WTC11 (cell line): ENCODE measurements at regions not wholly inside any gene's neighbourhood (a gene's known extent, or its start where the extent isn't known, plus 50 kb on each side); places are given as distances from the start of the nearest gene placed in this dataset.

Experiments used
- ATF1 ChIP-seq: sonication (generic); formaldehyde crosslinking; IDR thresholded peaks from 2 replicates; pipeline ENCODE4 v1.8.1; 2023; ENCODE audit warnings: mild to moderate bottlenecking, moderate library complexity, missing genetic modification reagents
- FOXK1 ChIP-seq: sonication (generic); formaldehyde crosslinking; IDR thresholded peaks from 2 replicates; pipeline ENCODE4 v1.8.0; 2022; ENCODE audit warnings: mild to moderate bottlenecking, moderate library complexity, missing genetic modification reagents
- KAT7 ChIP-seq: sonication (generic); formaldehyde crosslinking; IDR thresholded peaks from 2 replicates; pipeline ENCODE4 v1.8.1; 2023; ENCODE audit warnings: missing genetic modification reagents, mild to moderate bottlenecking, borderline replicate concordance
- NFE2L1 ChIP-seq: sonication (generic); formaldehyde crosslinking; IDR thresholded peaks from 2 replicates; pipeline ENCODE4 v1.8.1; 2023; ENCODE audit warnings: missing genetic modification reagents
- SP1 ChIP-seq: sonication (generic); formaldehyde crosslinking; conservative IDR thresholded peaks from 2 replicates; pipeline ENCODE4 v1.8.1; 2022; ENCODE audit warnings: missing genetic modification reagents
- TEAD4 ChIP-seq: sonication (generic); formaldehyde crosslinking; IDR thresholded peaks from 2 replicates; pipeline ENCODE4 v1.8.0; 2022; ENCODE audit warnings: mild to moderate bottlenecking, missing genetic modification reagents
- ZNF232 ChIP-seq: sonication (generic); formaldehyde crosslinking; IDR thresholded peaks from 2 replicates; pipeline ENCODE4 v1.8.0; 2022; ENCODE audit warnings: mild to moderate bottlenecking, missing genetic modification reagents
- TF ChIP-seq, protein P1 (sequence below): sonication (generic); formaldehyde crosslinking; IDR thresholded peaks from 2 replicates; pipeline ENCODE4 v1.8.0; 2022; ENCODE audit warnings: mild to moderate bottlenecking, missing genetic modification reagents
- TF ChIP-seq, protein P2 (sequence below): fragments of 200-600 bp; IDR thresholded peaks from 2 replicates; pipeline ENCODE4 v1.8.0; 2022; ENCODE audit warnings: antibody characterized with exemption
- TF ChIP-seq, protein P3 (sequence below): sonication (generic); formaldehyde crosslinking; IDR thresholded peaks from 2 replicates; pipeline ENCODE4 v1.8.1; 2023; ENCODE audit warnings: mild to moderate bottlenecking, missing genetic modification reagents
- TF ChIP-seq, protein P4 (sequence below): fragments of 250-450 bp; sonication (Bioruptor Pico); IDR thresholded peaks from 2 replicates; pipeline ENCODE4 v1.9.0; 2021; ENCODE audit warnings: mild to moderate bottlenecking
- TF ChIP-seq, protein P5 (sequence below): sonication (generic); formaldehyde crosslinking; IDR thresholded peaks from 2 replicates; pipeline ENCODE4 v1.8.0; 2023; ENCODE audit warnings: missing genetic modification reagents, mild to moderate bottlenecking, borderline replicate concordance

DNA sequence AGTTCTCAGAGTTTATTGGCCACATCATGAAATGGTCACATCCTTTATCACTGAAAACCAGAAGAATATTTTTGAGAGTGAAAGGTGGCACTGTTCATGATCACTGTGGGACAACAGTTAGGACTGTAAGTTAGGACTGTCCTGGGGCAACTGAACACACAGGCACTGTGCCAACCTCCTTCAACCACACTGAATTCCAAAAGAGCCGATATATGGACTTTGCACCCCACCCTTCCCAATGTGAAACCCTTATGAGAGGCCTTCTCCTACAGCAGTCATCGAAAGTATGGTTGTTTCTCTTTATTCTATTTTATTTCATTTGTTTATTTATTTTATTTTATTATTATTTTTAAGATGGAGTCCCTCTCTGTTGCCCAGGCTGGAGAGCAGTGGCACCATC lies 353.5 kb downstream of the TOX3 start:
- TF ChIP-seq KAT7 (CRISPR knock-in tag) (no peak), FOXK1 (CRISPR knock-in tag) (no peak), SP1 (no peak), ZNF232 (CRISPR knock-in tag) (no peak), TEAD4 (no peak), NFE2L1 (CRISPR knock-in tag) (no peak), ATF1 (CRISPR knock-in tag) (no peak)
- TF ChIP-seq, protein P1, sequence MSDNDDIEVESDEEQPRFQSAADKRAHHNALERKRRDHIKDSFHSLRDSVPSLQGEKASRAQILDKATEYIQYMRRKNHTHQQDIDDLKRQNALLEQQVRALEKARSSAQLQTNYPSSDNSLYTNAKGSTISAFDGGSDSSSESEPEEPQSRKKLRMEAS (CRISPR knock-in tag) = no peak
- TF ChIP-seq, protein P2, sequence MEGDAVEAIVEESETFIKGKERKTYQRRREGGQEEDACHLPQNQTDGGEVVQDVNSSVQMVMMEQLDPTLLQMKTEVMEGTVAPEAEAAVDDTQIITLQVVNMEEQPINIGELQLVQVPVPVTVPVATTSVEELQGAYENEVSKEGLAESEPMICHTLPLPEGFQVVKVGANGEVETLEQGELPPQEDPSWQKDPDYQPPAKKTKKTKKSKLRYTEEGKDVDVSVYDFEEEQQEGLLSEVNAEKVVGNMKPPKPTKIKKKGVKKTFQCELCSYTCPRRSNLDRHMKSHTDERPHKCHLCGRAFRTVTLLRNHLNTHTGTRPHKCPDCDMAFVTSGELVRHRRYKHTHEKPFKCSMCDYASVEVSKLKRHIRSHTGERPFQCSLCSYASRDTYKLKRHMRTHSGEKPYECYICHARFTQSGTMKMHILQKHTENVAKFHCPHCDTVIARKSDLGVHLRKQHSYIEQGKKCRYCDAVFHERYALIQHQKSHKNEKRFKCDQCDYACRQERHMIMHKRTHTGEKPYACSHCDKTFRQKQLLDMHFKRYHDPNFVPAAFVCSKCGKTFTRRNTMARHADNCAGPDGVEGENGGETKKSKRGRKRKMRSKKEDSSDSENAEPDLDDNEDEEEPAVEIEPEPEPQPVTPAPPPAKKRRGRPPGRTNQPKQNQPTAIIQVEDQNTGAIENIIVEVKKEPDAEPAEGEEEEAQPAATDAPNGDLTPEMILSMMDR = no peak
- TF ChIP-seq, protein P3, sequence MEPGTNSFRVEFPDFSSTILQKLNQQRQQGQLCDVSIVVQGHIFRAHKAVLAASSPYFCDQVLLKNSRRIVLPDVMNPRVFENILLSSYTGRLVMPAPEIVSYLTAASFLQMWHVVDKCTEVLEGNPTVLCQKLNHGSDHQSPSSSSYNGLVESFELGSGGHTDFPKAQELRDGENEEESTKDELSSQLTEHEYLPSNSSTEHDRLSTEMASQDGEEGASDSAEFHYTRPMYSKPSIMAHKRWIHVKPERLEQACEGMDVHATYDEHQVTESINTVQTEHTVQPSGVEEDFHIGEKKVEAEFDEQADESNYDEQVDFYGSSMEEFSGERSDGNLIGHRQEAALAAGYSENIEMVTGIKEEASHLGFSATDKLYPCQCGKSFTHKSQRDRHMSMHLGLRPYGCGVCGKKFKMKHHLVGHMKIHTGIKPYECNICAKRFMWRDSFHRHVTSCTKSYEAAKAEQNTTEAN = no peak
- TF ChIP-seq, protein P4, sequence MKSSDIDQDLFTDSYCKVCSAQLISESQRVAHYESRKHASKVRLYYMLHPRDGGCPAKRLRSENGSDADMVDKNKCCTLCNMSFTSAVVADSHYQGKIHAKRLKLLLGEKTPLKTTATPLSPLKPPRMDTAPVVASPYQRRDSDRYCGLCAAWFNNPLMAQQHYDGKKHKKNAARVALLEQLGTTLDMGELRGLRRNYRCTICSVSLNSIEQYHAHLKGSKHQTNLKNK (CRISPR knock-in tag) = no peak
- TF ChIP-seq, protein P5, sequence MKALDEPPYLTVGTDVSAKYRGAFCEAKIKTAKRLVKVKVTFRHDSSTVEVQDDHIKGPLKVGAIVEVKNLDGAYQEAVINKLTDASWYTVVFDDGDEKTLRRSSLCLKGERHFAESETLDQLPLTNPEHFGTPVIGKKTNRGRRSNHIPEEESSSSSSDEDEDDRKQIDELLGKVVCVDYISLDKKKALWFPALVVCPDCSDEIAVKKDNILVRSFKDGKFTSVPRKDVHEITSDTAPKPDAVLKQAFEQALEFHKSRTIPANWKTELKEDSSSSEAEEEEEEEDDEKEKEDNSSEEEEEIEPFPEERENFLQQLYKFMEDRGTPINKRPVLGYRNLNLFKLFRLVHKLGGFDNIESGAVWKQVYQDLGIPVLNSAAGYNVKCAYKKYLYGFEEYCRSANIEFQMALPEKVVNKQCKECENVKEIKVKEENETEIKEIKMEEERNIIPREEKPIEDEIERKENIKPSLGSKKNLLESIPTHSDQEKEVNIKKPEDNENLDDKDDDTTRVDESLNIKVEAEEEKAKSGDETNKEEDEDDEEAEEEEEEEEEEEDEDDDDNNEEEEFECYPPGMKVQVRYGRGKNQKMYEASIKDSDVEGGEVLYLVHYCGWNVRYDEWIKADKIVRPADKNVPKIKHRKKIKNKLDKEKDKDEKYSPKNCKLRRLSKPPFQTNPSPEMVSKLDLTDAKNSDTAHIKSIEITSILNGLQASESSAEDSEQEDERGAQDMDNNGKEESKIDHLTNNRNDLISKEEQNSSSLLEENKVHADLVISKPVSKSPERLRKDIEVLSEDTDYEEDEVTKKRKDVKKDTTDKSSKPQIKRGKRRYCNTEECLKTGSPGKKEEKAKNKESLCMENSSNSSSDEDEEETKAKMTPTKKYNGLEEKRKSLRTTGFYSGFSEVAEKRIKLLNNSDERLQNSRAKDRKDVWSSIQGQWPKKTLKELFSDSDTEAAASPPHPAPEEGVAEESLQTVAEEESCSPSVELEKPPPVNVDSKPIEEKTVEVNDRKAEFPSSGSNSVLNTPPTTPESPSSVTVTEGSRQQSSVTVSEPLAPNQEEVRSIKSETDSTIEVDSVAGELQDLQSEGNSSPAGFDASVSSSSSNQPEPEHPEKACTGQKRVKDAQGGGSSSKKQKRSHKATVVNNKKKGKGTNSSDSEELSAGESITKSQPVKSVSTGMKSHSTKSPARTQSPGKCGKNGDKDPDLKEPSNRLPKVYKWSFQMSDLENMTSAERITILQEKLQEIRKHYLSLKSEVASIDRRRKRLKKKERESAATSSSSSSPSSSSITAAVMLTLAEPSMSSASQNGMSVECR = no peak
